GM18867 (cell line): ENCODE measurements at regions not wholly inside any gene's neighbourhood (a gene's known extent, or its start where the extent isn't known, plus 50 kb on each side); places are given as distances from the start of the nearest gene placed in this dataset.

Experiments
- ATAC-seq: cut with Tn5 transposase; IDR thresholded peaks from one replicate; pipeline ENCODE4 v1.9.1; 2021; ENCODE audit warnings: mild to moderate bottlenecking, moderate library complexity; ENCODE audit not compliant: unreplicated experiment

GRCh38 chr12:4223273-4223845 is 50.2 kb upstream of the CCND2 start:
- no peak for ATAC-seq

- ATAC-seq: no peak
Measured at GRCh38 chr12:4221258-4221620, 52.3 kb upstream of the CCND2 start.

- ATAC-seq: no peak
Measured at GRCh38 chr12:4220536-4221257, 52.9 kb upstream of the CCND2 start.

- no peak for ATAC-seq
Measured at GRCh38 chr12:4217091-4217490, 56.5 kb upstream of the CCND2 start.

GRCh38 chr12:4216187-4216927 is 57.2 kb upstream of the CCND2 start:
- ATAC-seq: no peak

GRCh38 chr12:4215229-4216186 is 58.1 kb upstream of the CCND2 start:
- peak; percentile 75 for ATAC-seq

- ATAC-seq: no peak
Measured at GRCh38 chr12:4214877-4215228, 58.7 kb upstream of the CCND2 start.

GRCh38 chr12:4213471-4213870 is 60.1 kb upstream of the CCND2 start:
- ATAC-seq: no peak

- no peak for ATAC-seq
Measured at GRCh38 chr12:4212845-4213244, 60.7 kb upstream of the CCND2 start.

GRCh38 chr12:4211372-4211771 is 62.2 kb upstream of the CCND2 start:
- no peak for ATAC-seq

- ATAC-seq: no peak
Measured at GRCh38 chr12:4210183-4210582, 63.4 kb upstream of the CCND2 start.

GRCh38 chr12:4206470-4206869 is 67.1 kb upstream of the CCND2 start:
- ATAC-seq: no peak

- ATAC-seq: no peak
Measured at GRCh38 chr12:4203772-4204376, 69.7 kb upstream of the CCND2 start.

GRCh38 chr12:4202918-4203317 is 70.6 kb upstream of the CCND2 start:
- no peak for ATAC-seq

- ATAC-seq: no peak
Measured at GRCh38 chr12:4202487-4202886, 71.1 kb upstream of the CCND2 start.

- no peak for ATAC-seq
Measured at GRCh38 chr12:4201333-4202100, 72.0 kb upstream of the CCND2 start.

- ATAC-seq: no peak
Measured at GRCh38 chr12:4197922-4198763, 75.4 kb upstream of the CCND2 start.

GRCh38 chr12:4196805-4197420 is 76.6 kb upstream of the CCND2 start:
- no peak for ATAC-seq

- ATAC-seq: no peak
Measured at GRCh38 chr12:4194668-4195067, 78.9 kb upstream of the CCND2 start.
